ENCODE measurements at regions not wholly inside any gene's neighbourhood (a gene's known extent, or its start where the extent isn't known, plus 50 kb on each side); places are given as distances from the start of the nearest gene placed in this dataset.
"Not testable (repeated sequence)": the region's sequence is repeated elsewhere in the genome, so short reads cannot be mapped to it uniquely, and the experiment has no call there.

GRCh38 chr10:106015369-106016199, 1148.9 kb downstream of the SORCS1 start:
- TF ChIP-seq CTCF, POLR2A, EP300 (IDR thresholded peaks at IDR 0.05): not testable (repeated sequence)
